ENCODE measurements at regions not wholly inside any gene's neighbourhood (a gene's known extent, or its start where the extent isn't known, plus 50 kb on each side); places are given as distances from the start of the nearest gene placed in this dataset.

- TF ChIP-seq HES4 (CRISPR knock-in tag; IDR thresholded peaks at IDR 0.05; ENCODE audit: borderline replicate concordance) (no peak), MIER3 (CRISPR knock-in tag; IDR thresholded peaks at IDR 0.05; ENCODE audit: borderline replicate concordance) (no peak)
These were observed 84.6 kb upstream of the PTPRR start (continued) for GRCh38 chr12:71005166-71005565.

- ATAC-seq = no peak
- POLR2A ChIA-PET = no interaction called here
- no TSS peak for BruUV-seq (replicated peaks)
- CTCF ChIA-PET (ENCODE audit: low intra/inter-chr PET ratio, low total read pairs) = no interaction called here
- in situ Hi-C loops (cut with HindIII; ENCODE audit: extremely low pct_ligation_motif_present, low pct_unique_long_range_greater_than_20kb) = loop anchor here (25.0 kb wide), 1 partner anchor 267 kb away; no protein-coding TSS in a partner anchor
- Histone ChIP-seq H3K4me2 (ENCODE audit: low read depth, low read length) (no peak overlapping the region), H3K36me3 (replicated peaks in 1 of 2; ENCODE audit: control insufficient read depth in 1 of 2, insufficient read depth in 2 of 2, low read length in 2 of 2) (no peaks in the 10 kb centered on the region), H3K9me3 (ENCODE audit: low read length) (no peaks in the 10 kb centered on the region), H2AFZ (ENCODE audit: low read length) (no peak overlapping the region), H3K79me2 (ENCODE audit: insufficient read depth, low read length) (no peaks in the 10 kb centered on the region), H3K4me3 (replicated peaks in 1 of 3; ENCODE audit: insufficient read depth in 1 of 3, low read depth in 2 of 3, low read length in 3 of 3) (no peak overlapping the region), H3K9ac (ENCODE audit: insufficient read depth, low read depth, low read length) (no peak overlapping the region), H3K4me1 (ENCODE audit: insufficient read depth, low read length) (no peaks in the 10 kb centered on the region), H4K20me1 (ENCODE audit: insufficient read depth, low read length) (no peaks in the 10 kb centered on the region), H3K27me3 (ENCODE audit: control insufficient read depth in 1 of 2, insufficient read depth in 2 of 2, low read length in 2 of 2) (no peaks in the 10 kb centered on the region; a peak in 1 of 5 replicates), H3K27ac (ENCODE audit: extremely low read length, insufficient read depth, low read length) (no peak overlapping the region)
- WGBS (ENCODE audit: low lambda C conversion rate) = 13% methylated on average over 4 of the region's 4 CpGs
- peak; percentile 92 for TF ChIP-seq ATF7 (IDR thresholded peaks at IDR 0.05)
- TF ChIP-seq ATF7 (CRISPR knock-in tag; IDR thresholded peaks at IDR 0.05) = no peak
- TF ChIP-seq SMAD1 (CRISPR knock-in tag; IDR thresholded peaks at IDR 0.05; ENCODE audit: borderline replicate concordance, low read depth) = no peak
- no peak for TF ChIP-seq ZNF510 (CRISPR knock-in tag; IDR thresholded peaks at IDR 0.05; ENCODE audit: low read depth)
- TF ChIP-seq CREB1 (IDR thresholded peaks at IDR 0.05) = peak; percentile 96
- no peak for TF ChIP-seq CREB1 (CRISPR knock-in tag; IDR thresholded peaks at IDR 0.05)
- no peak for DNase-seq (ENCODE audit: low spot score)
- FAIRE-seq = no peak
- intact Hi-C loops (cut with micrococcal nuclease; ENCODE audit: unreplicated experiment) = loop anchor here (10.0 kb wide), 1 partner anchor 60 kb away; no protein-coding TSS in a partner anchor
These were observed 84.0 kb upstream of the PTPRR start for GRCh38 chr12:71004578-71004977.

GRCh38 chr12:71000748-71001147 lies 80.2 kb upstream of the PTPRR start:
- Histone ChIP-seq H4K20me1 (ENCODE audit: insufficient read depth, low read length) (no peaks in the 10 kb centered on the region), H3K27ac (ENCODE audit: extremely low read length, insufficient read depth, low read length) (no peak overlapping the region), H2AFZ (ENCODE audit: low read length) (no peak overlapping the region), H3K4me3 (replicated peaks in 1 of 3; ENCODE audit: insufficient read depth in 1 of 3, low read depth in 2 of 3, low read length in 3 of 3) (no peak overlapping the region), H3K27me3 (ENCODE audit: control insufficient read depth in 1 of 2, insufficient read depth in 2 of 2, low read length in 2 of 2) (no peaks in the 10 kb centered on the region), H3K9me3 (ENCODE audit: low read length) (no peaks in the 10 kb centered on the region), H3K4me2 (ENCODE audit: low read depth, low read length) (no peak overlapping the region), H3K36me3 (replicated peaks in 1 of 2; ENCODE audit: control insufficient read depth in 1 of 2, insufficient read depth in 2 of 2, low read length in 2 of 2) (no peaks in the 10 kb centered on the region), H3K4me1 (ENCODE audit: insufficient read depth, low read length) (no peaks in the 10 kb centered on the region), H3K79me2 (ENCODE audit: insufficient read depth, low read length) (no peaks in the 10 kb centered on the region), H3K9ac (ENCODE audit: insufficient read depth, low read depth, low read length) (no peak overlapping the region)
- WGBS (ENCODE audit: low lambda C conversion rate) = 0% methylated on average over 1 of the region's 1 CpG
- FAIRE-seq (no peak), ATAC-seq (no peak), DNase-seq (ENCODE audit: low spot score) (no peak)
- no TSS peak for BruUV-seq (replicated peaks)
- ChIA-PET CTCF (ENCODE audit: low intra/inter-chr PET ratio, low total read pairs) (no interaction called here), POLR2A (no interaction called here)
- intact Hi-C loops (cut with micrococcal nuclease; ENCODE audit: unreplicated experiment) = loop anchor here (10.0 kb wide), 1 partner anchor 64 kb away; no protein-coding TSS in a partner anchor
- in situ Hi-C loops (cut with HindIII; ENCODE audit: extremely low pct_ligation_motif_present, low pct_unique_long_range_greater_than_20kb) = loop anchor here (25.0 kb wide), 1 partner anchor 263 kb away; no protein-coding TSS in a partner anchor
- TF ChIP-seq E2F5 (CRISPR knock-in tag; conservative IDR thresholded peaks at IDR 0.05) (no peak), MLX (CRISPR knock-in tag; IDR thresholded peaks at IDR 0.05) (no peak), TGIF2 (CRISPR knock-in tag; IDR thresholded peaks at IDR 0.05) (no peak), PCBP2 (optimal IDR thresholded peaks at IDR 0.05; ENCODE audit: low read depth, low read length, poor library complexity, severe bottlenecking) (no peak), POLR2AphosphoS5 (IDR thresholded peaks at IDR 0.05; ENCODE audit: low read depth, low read length) (no peak), TEF (CRISPR knock-in tag; IDR thresholded peaks at IDR 0.05) (no peak), ZNF441 (CRISPR knock-in tag; IDR thresholded peaks at IDR 0.05; ENCODE audit: borderline replicate concordance) (no peak), PHF20 (CRISPR knock-in tag; IDR thresholded peaks at IDR 0.05) (no peak), TCF7L2 (IDR thresholded peaks at IDR 0.05; ENCODE audit: low read depth, low read length) (no peak), SMAD1 (CRISPR knock-in tag; IDR thresholded peaks at IDR 0.05; ENCODE audit: borderline replicate concordance, low read depth) (no peak), SMARCC2 (IDR thresholded peaks at IDR 0.05) (no peak), RARA (CRISPR knock-in tag; IDR thresholded peaks at IDR 0.05) (no peak)
